B cell (primary cell): ENCODE measurements at regions not wholly inside any gene's neighbourhood (a gene's known extent, or its start where the extent isn't known, plus 50 kb on each side); places are given as distances from the start of the nearest gene placed in this dataset.

ENCODE experiments used
- ATAC-seq: fragments of 200-7000 bp; cut with Tn5 transposase; one replicate; pipeline ENCODE4 v1.10.0; 2021; ENCODE audit warnings: low read depth, mild to moderate bottlenecking, moderate number of reproducible peaks, moderate library complexity
- CTCF ChIA-PET: fragments of 350-600 bp; sonication (Branson Sonifier 250); formaldehyde crosslinking; loops from one replicate; lab custom pipeline; 2021; ENCODE audit warnings: antibody characterized with exemption, inconsistent platforms; lab: Charles Lee
- POLR2A ChIA-PET: fragments of 350-600 bp; sonication (Branson Sonifier 250); formaldehyde crosslinking; loops from one replicate; lab custom pipeline; 2021; ENCODE audit warnings: antibody characterized with exemption; lab: Charles Lee
- DNase-seq: peaks from one replicate; pipeline ENCODE4 v3.0.0; 2013
- H2AFZ ChIP-seq: 2 replicates; pipeline ENCODE4 v1.6.1; 2012; ENCODE audit warnings: mild to moderate bottlenecking, low read depth, low read length; ENCODE audit not compliant: insufficient read depth, poor library complexity, severe bottlenecking
- H3K27ac ChIP-seq, 2 donors: 1 replicate in 1 of 2; 2 replicates in 1 of 2; pipeline ENCODE4 v1.5.1; 2012 to 2013; ENCODE audit warnings: low read length in 2 of 2, mild to moderate bottlenecking in 2 of 2, moderate library complexity in 1 of 2
- H3K27me3 ChIP-seq, 4 experiments: fragments of 200-600 bp in 1 of 4; sonication (generic) in 1 of 4; replicated peaks in 1 of 4; 1 replicate in 2 of 4; 2 replicates in 2 of 4; pipeline versions ENCODE4 v1.6.1 to v1.7.0; 2013 to 2016; ENCODE audit warnings: low read length in 3 of 4, mild to moderate bottlenecking in 2 of 4, mixed read lengths in 1 of 4, moderate library complexity in 1 of 4; ENCODE audit not compliant: insufficient read depth in 4 of 4, control insufficient read depth in 3 of 4; ENCODE audit errors: control extremely low read depth in 1 of 4
- H3K36me3 ChIP-seq, 2 experiments: replicated peaks in 1 of 2; 1 replicate in 1 of 2; 2 replicates in 1 of 2; pipeline versions ENCODE4 v1.6.1 to v1.7.1; 2013; ENCODE audit warnings: low read length in 1 of 2; ENCODE audit not compliant: insufficient read depth in 2 of 2, control insufficient read depth in 1 of 2; ENCODE audit errors: control extremely low read depth in 1 of 2, extremely low read depth in 1 of 2
- H3K4me1 ChIP-seq, 2 donors: fragments of 200-600 bp in 1 of 2; sonication (generic) in 1 of 2; 1 replicate in 1 of 2; 2 replicates in 1 of 2; pipeline versions ENCODE4 v1.5.1 to v1.6.1; 2013 to 2017; ENCODE audit warnings: low read length in 2 of 2; ENCODE audit not compliant: control insufficient read depth in 2 of 2, insufficient read depth in 2 of 2
- H3K4me2 ChIP-seq: replicated peaks from 2 replicates; pipeline ENCODE3; 2012; ENCODE audit warnings: mild to moderate bottlenecking, low read depth, low read length; ENCODE audit not compliant: poor library complexity, severe bottlenecking
- H3K4me3 ChIP-seq, 5 experiments: fragments of 200-600 bp in 1 of 5; sonication (generic) in 1 of 5; 1 replicate in 3 of 5; 2 replicates in 2 of 5; pipeline versions ENCODE4 v1.5.1 to v1.7.0; 2011 to 2016; ENCODE audit warnings: low read length in 4 of 5, mild to moderate bottlenecking in 4 of 5, low read depth in 2 of 5, control low read depth in 1 of 5, moderate library complexity in 1 of 5; ENCODE audit not compliant: insufficient read depth in 1 of 5; ENCODE audit errors: control extremely low read depth in 1 of 5, extremely low read depth in 1 of 5
- H3K79me2 ChIP-seq: fragments of 200-600 bp; sonication (generic); one replicate; pipeline ENCODE4 v1.6.0; 2016; ENCODE audit warnings: low read length; ENCODE audit not compliant: control insufficient read depth, insufficient read depth
- H3K9ac ChIP-seq: fragments of 200-600 bp; sonication (generic); 2 replicates; pipeline ENCODE4 v1.6.1; 2017; ENCODE audit warnings: mild to moderate bottlenecking, low read length, moderate library complexity
- H3K9me3 ChIP-seq, 3 donors: one replicate each; pipeline versions ENCODE4 v1.6.1 to v1.7.1; 2013; ENCODE audit warnings: low read length in 2 of 3; ENCODE audit not compliant: control insufficient read depth in 2 of 3, insufficient read depth in 1 of 3; ENCODE audit errors: control extremely low read depth in 1 of 3
- H4K20me1 ChIP-seq: 2 replicates; pipeline ENCODE4 v1.6.0; 2012; ENCODE audit warnings: mild to moderate bottlenecking, low read length; ENCODE audit not compliant: insufficient read depth, control insufficient read depth, poor library complexity, severe bottlenecking
- H3K27ac Mint-ChIP-seq: one replicate; pipeline ENCODE4 v1.8.0; 2021; ENCODE audit warnings: mixed read lengths
- H3K27me3 Mint-ChIP-seq: one replicate; pipeline ENCODE4 v1.8.0; 2021; ENCODE audit warnings: mixed read lengths
- H3K4me1 Mint-ChIP-seq: one replicate; pipeline ENCODE4 v1.8.0; 2021; ENCODE audit warnings: mixed read lengths
- H3K4me3 Mint-ChIP-seq: one replicate; pipeline ENCODE4 v1.8.0; 2021; ENCODE audit warnings: mixed read lengths
- H3K9me3 Mint-ChIP-seq: one replicate; pipeline ENCODE4 v1.8.0; 2022; ENCODE audit warnings: mixed read lengths; ENCODE audit not compliant: insufficient read depth
- CTCF ChIP-seq: fragments of 200-600 bp; IDR thresholded peaks from one replicate; pipeline ENCODE4 v1.8.0; 2022; ENCODE audit warnings: antibody characterized with exemption, mild to moderate bottlenecking
- EZH2 ChIP-seq: IDR thresholded peaks from 2 replicates; pipeline ENCODE4 v1.6.1; 2012; ENCODE audit warnings: borderline replicate concordance, low read depth, mild to moderate bottlenecking, moderate library complexity, low read length; ENCODE audit not compliant: insufficient read depth, poor library complexity, severe bottlenecking
- WGBS: methylation state at CpG from one replicate; pipeline ENCODE4 v1.1.5; 2013; ENCODE audit warnings: missing lambda C conversion rate; ENCODE audit not compliant: insufficient coverage; 5-methylcytosine and 5-hydroxymethylcytosine counted together
- intact Hi-C: fragments of 100-400 bp; cut with micrococcal nuclease; formaldehyde crosslinking; loops from one replicate; pipeline ENCODE4 v1.10.0; 2022

- no peak overlapping the region for H3K4me3 Mint-ChIP-seq
- ChIA-PET CTCF (no interaction called here), POLR2A (no interaction called here)
- DNase-seq (no peak), ATAC-seq (no peak)
- Histone ChIP-seq H3K36me3 (no peaks in the 10 kb centered on the region), H3K4me2 (no peak overlapping the region), H3K9ac (no peak overlapping the region), H3K27me3 (no peaks in the 10 kb centered on the region), H3K4me1 (no peaks in the 10 kb centered on the region), H3K4me3 (no peak overlapping the region), H3K9me3 (peaks cover 0 to 1% (median 0%) of the 10 kb centered on the region in 3 donors), H4K20me1 (no peaks in the 10 kb centered on the region), H3K79me2 (no peaks in the 10 kb centered on the region), H3K27ac (no peak overlapping the region), H2AFZ (no peak overlapping the region)
- H3K9me3 Mint-ChIP-seq: no peaks in the 10 kb centered on the region
- H3K27ac Mint-ChIP-seq: no peak overlapping the region
- H3K4me1 Mint-ChIP-seq: no peaks in the 10 kb centered on the region
- no peaks in the 10 kb centered on the region for H3K27me3 Mint-ChIP-seq
- WGBS: no CpG with 5 or more reads among the region's 2 CpGs
- intact Hi-C loops: no loop called here
- TF ChIP-seq CTCF (no peak), EZH2 (no peak)
Measured at GRCh38 chr11:37951996-37952395, 1354.0 kb upstream of the RAG2 start.

GRCh38 chr11:37948258-37948657 lies 1350.2 kb upstream of the RAG2 start:
- CTCF ChIA-PET: no interaction called here
- H3K4me1 Mint-ChIP-seq: no peaks in the 10 kb centered on the region
- no peak overlapping the region for H3K4me3 ChIP-seq

More at GRCh38 chr11:37948258-37948657, 1350.2 kb upstream of the RAG2 start:
- POLR2A ChIA-PET: no interaction called here
- Mint-ChIP-seq H3K27ac (no peak overlapping the region), H3K4me3 (no peak overlapping the region), H3K27me3 (no peaks in the 10 kb centered on the region), H3K9me3 (no peaks in the 10 kb centered on the region)
- ATAC-seq: no peak
- no peak overlapping the region for H2AFZ ChIP-seq
- no peaks in the 10 kb centered on the region for H3K27me3 ChIP-seq
- no CpG with 5 or more reads among the region's 3 CpGs for WGBS
- TF ChIP-seq EZH2: no peak
- TF ChIP-seq CTCF: no peak
- DNase-seq: no peak
- H3K9me3 ChIP-seq: peaks cover 1 to 8% (median 4%) of the 10 kb centered on the region in 3 donors
- H3K9ac ChIP-seq: no peak overlapping the region
- no peaks in the 10 kb centered on the region for H3K36me3 ChIP-seq
- H3K27ac ChIP-seq: no peak overlapping the region
- H3K4me1 ChIP-seq: no peaks in the 10 kb centered on the region
- H4K20me1 ChIP-seq: no peaks in the 10 kb centered on the region
- no peak overlapping the region for H3K4me2 ChIP-seq
- intact Hi-C loops: no loop called here
- no peaks in the 10 kb centered on the region for H3K79me2 ChIP-seq
